Stimulated activated CD4-positive, alpha-beta T cell treated with anti-CD3 and anti-CD28 coated beads, Interleukin-12 subunit alpha, Interleukin-12 subunit beta, amount 100 ng/mL, for 4 hours (primary cell): ENCODE measurements at regions not wholly inside any gene's neighbourhood (a gene's known extent, or its start where the extent isn't known, plus 50 kb on each side); places are given as distances from the start of the nearest gene placed in this dataset.

ENCODE experiments used
- DNase-seq: peaks from one replicate; pipeline ENCODE4 v3.0.0-alpha.2; 2020

- DNase-seq, result no peak
Observed at GRCh38 chr14:71473843-71474242, 458.4 kb upstream of the RGS6 start.

- DNase-seq, result no peak
Observed at GRCh38 chr14:71474301-71475265, 457.6 kb upstream of the RGS6 start.

- no peak for DNase-seq
Observed at GRCh38 chr14:71475916-71476315, 456.3 kb upstream of the RGS6 start.

GRCh38 chr14:71478542-71478941, 453.7 kb upstream of the RGS6 start:
- DNase-seq, result no peak

- DNase-seq, result no peak
Observed at GRCh38 chr14:71481021-71481654, 451.1 kb upstream of the RGS6 start.

GRCh38 chr14:71482671-71483070, 449.6 kb upstream of the RGS6 start:
- no peak for DNase-seq

- no peak for DNase-seq
Observed at GRCh38 chr14:71483154-71483553, 449.1 kb upstream of the RGS6 start.

GRCh38 chr14:71485833-71486232, 446.4 kb upstream of the RGS6 start:
- no peak for DNase-seq

- DNase-seq, result no peak
Observed at GRCh38 chr14:71486279-71486678, 445.9 kb upstream of the RGS6 start.

GRCh38 chr14:71487449-71487848, 444.8 kb upstream of the RGS6 start:
- no peak for DNase-seq

GRCh38 chr14:71487941-71488340, 444.3 kb upstream of the RGS6 start:
- no peak for DNase-seq

- DNase-seq, result no peak
Observed at GRCh38 chr14:71488703-71489191, 443.5 kb upstream of the RGS6 start.

- DNase-seq, result no peak
Observed at GRCh38 chr14:71489742-71490141, 442.5 kb upstream of the RGS6 start.

GRCh38 chr14:71491931-71492330, 440.3 kb upstream of the RGS6 start:
- DNase-seq, result no peak

- DNase-seq, result no peak
Observed at GRCh38 chr14:71492346-71492745, 439.9 kb upstream of the RGS6 start.

GRCh38 chr14:71497645-71498086, 434.6 kb upstream of the RGS6 start:
- no peak for DNase-seq

- DNase-seq, result no peak
Observed at GRCh38 chr14:71498212-71498611, 434.0 kb upstream of the RGS6 start.

GRCh38 chr14:71499018-71499417, 433.2 kb upstream of the RGS6 start:
- no peak for DNase-seq

- DNase-seq, result no peak
Observed at GRCh38 chr14:71507681-71508080, 424.5 kb upstream of the RGS6 start.

- DNase-seq, result no peak
Observed at GRCh38 chr14:71508901-71509300, 423.3 kb upstream of the RGS6 start.

GRCh38 chr14:71511152-71511551, 421.1 kb upstream of the RGS6 start:
- no peak for DNase-seq

- DNase-seq, result no peak
Observed at GRCh38 chr14:71514941-71515919, 417.0 kb upstream of the RGS6 start.
